ENCODE measurements at regions not wholly inside any gene's neighbourhood (a gene's known extent, or its start where the extent isn't known, plus 50 kb on each side); places are given as distances from the start of the nearest gene placed in this dataset.

- TF ChIP-seq ZBTB11 (CRISPR knock-in tag; IDR thresholded peaks at IDR 0.05) (no peak), MTF1 (CRISPR knock-in tag; IDR thresholded peaks at IDR 0.05; ENCODE audit: borderline replicate concordance) (no peak)
Measured at GRCh38 chr20:50429412-50429811, 80.8 kb upstream of the PTPN1 start (continued).

- no peak overlapping the region for H3K9ac ChIP-seq (ENCODE audit: insufficient read depth in 1 of 2, low read depth in 2 of 2, low read length in 2 of 2)
- no peak overlapping the region for H3K27ac ChIP-seq (ENCODE audit: extremely low read depth, low read depth, low read length)
- no TSS peak for BruUV-seq (replicated peaks)
- TF ChIP-seq PRDM10 (IDR thresholded peaks at IDR 0.05; ENCODE audit: partially characterized antibody) = no peak
- TF ChIP-seq, protein P1, sequence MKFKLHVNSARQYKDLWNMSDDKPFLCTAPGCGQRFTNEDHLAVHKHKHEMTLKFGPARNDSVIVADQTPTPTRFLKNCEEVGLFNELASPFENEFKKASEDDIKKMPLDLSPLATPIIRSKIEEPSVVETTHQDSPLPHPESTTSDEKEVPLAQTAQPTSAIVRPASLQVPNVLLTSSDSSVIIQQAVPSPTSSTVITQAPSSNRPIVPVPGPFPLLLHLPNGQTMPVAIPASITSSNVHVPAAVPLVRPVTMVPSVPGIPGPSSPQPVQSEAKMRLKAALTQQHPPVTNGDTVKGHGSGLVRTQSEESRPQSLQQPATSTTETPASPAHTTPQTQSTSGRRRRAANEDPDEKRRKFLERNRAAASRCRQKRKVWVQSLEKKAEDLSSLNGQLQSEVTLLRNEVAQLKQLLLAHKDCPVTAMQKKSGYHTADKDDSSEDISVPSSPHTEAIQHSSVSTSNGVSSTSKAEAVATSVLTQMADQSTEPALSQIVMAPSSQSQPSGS (CRISPR knock-in tag; IDR thresholded peaks at IDR 0.05) = no peak
- no peak for TF ChIP-seq SAP30 (IDR thresholded peaks at IDR 0.05; ENCODE audit: borderline replicate concordance, insufficient read depth, low read depth, low read length, poor library complexity, severe bottlenecking)
- TF ChIP-seq POLR2B (IDR thresholded peaks at IDR 0.05; ENCODE audit: low read depth, partially characterized antibody) = no peak
- no peak for TF ChIP-seq TRIM24 (IDR thresholded peaks at IDR 0.05)
- TF ChIP-seq DDX20 (tag; IDR thresholded peaks at IDR 0.05; ENCODE audit: low read depth) = no peak
- no peaks in the 10 kb centered on the region for H3K27me3 ChIP-seq (ENCODE audit: control insufficient read depth in 2 of 2, insufficient read depth in 2 of 2, low read length in 2 of 2)
- no peak for FAIRE-seq
- ChIA-PET POLR2A (no interaction called here), CTCF (ENCODE audit: low intra/inter-chr PET ratio) (no interaction called here)
- no peak for ATAC-seq
- H3K9me1 ChIP-seq (ENCODE audit: control insufficient read depth, insufficient read depth, low read length) = no peaks in the 10 kb centered on the region
- in situ Hi-C loops (cut with MboI) = no loop called here
- no peak overlapping the region for H3K4me2 ChIP-seq (ENCODE audit: insufficient read depth, low read length)
- no peaks in the 10 kb centered on the region for H3K79me2 ChIP-seq (ENCODE audit: control insufficient read depth, insufficient read depth, low read length)
- H2AFZ ChIP-seq (ENCODE audit: low read depth, low read length) = no peak overlapping the region
- H4K20me1 ChIP-seq (replicated peaks; ENCODE audit: control insufficient read depth, insufficient read depth, low read length) = no peaks in the 10 kb centered on the region
- no peaks in the 10 kb centered on the region for H3K9me3 ChIP-seq (replicated peaks; ENCODE audit: control insufficient read depth, insufficient read depth, low read depth, low read length)
- no peak for DNase-seq (ENCODE audit: extremely low read depth in 1 of 4, low spot score in 3 of 4)
- no peak overlapping the region for H3K4me3 ChIP-seq
- H3K36me3 ChIP-seq (ENCODE audit: control insufficient read depth, insufficient read depth, low read length) = no peaks in the 10 kb centered on the region
- WGBS (ENCODE audit: insufficient coverage, low coverage, missing lambda C conversion rate) = 69% methylated on average over 9 of the region's 9 CpGs
- peaks cover 35 to 40% of the 10 kb centered on the region in 2 experiments for H3K4me1 ChIP-seq (replicated peaks in 1 of 2; ENCODE audit: control insufficient read depth in 2 of 2, insufficient read depth in 2 of 2, low read length in 2 of 2)
- intact Hi-C loops (cut with micrococcal nuclease) = no loop called here
Measured at GRCh38 chr20:50431066-50431450, 79.1 kb upstream of the PTPN1 start.

Measured in K562 (cell line).